ENCODE measurements at regions not wholly inside any gene's neighbourhood (a gene's known extent, or its start where the extent isn't known, plus 50 kb on each side); places are given as distances from the start of the nearest gene placed in this dataset.

- no peak overlapping the region for H3K9ac ChIP-seq (ENCODE audit: extremely low read depth, insufficient read length, low read length)
- H2BK5ac ChIP-seq (ENCODE audit: insufficient read length, low read length) = no peak overlapping the region
- no peaks in the 10 kb centered on the region for H3K9me3 Mint-ChIP-seq
- no peaks in the 10 kb centered on the region for H3K27me3 ChIP-seq (ENCODE audit: insufficient read depth, low read length)
- no peak overlapping the region for H3K18ac ChIP-seq (ENCODE audit: insufficient read length, low read depth, low read length)
- H3K4me2 ChIP-seq (ENCODE audit: insufficient read depth, insufficient read length, low read length) = no peak overlapping the region
- no peaks in the 10 kb centered on the region for H3K79me2 ChIP-seq (ENCODE audit: insufficient read depth, low read length)
- DNase-seq = no peak
- no peak overlapping the region for H3K56ac ChIP-seq (ENCODE audit: insufficient read length, low read depth, low read length)
- no peak overlapping the region for H2AFZ ChIP-seq (ENCODE audit: low read length)
- no peak overlapping the region for H3K27ac ChIP-seq (ENCODE audit: insufficient read length, low read depth, low read length)
- H4K91ac ChIP-seq (ENCODE audit: insufficient read length, low read depth, low read length) = no peak overlapping the region
- no peaks in the 10 kb centered on the region for H3K23me2 ChIP-seq (ENCODE audit: insufficient read length, low read depth, low read length, poor library complexity, severe bottlenecking)
- no peak overlapping the region for H3K4ac ChIP-seq (ENCODE audit: low read depth, low read length)
- no peak overlapping the region for H3K14ac ChIP-seq (ENCODE audit: insufficient read depth, low read length)
- H3K27me3 Mint-ChIP-seq (ENCODE audit: low read depth) = no peaks in the 10 kb centered on the region
- H3K4me3 Mint-ChIP-seq = no peak overlapping the region
- no peak overlapping the region for H2BK12ac ChIP-seq (ENCODE audit: insufficient read length, low read depth, low read length)
- H3K36me3 Mint-ChIP-seq (ENCODE audit: insufficient read depth in 1 of 3, low read depth in 3 of 3) = no peaks in the 10 kb centered on the region; a peak in 1 of 7 replicates
- no peak overlapping the region for H3T11ph ChIP-seq (ENCODE audit: low read length)
- no peak overlapping the region for H2AK5ac ChIP-seq (ENCODE audit: insufficient read length, low read length)
- peaks cover 13% of the 10 kb centered on the region in 2 experiments for H3K4me1 Mint-ChIP-seq
- no peak overlapping the region for H4K8ac ChIP-seq (replicated peaks; ENCODE audit: insufficient read length, low read depth, low read length)
- H3K27ac Mint-ChIP-seq = no peak overlapping the region
- no CpG with 5 or more reads among the region's 9 CpGs for WGBS (ENCODE audit: extremely low coverage, insufficient read length, low lambda C conversion rate)
- no peak overlapping the region for H2BK120ac ChIP-seq (ENCODE audit: low read depth, low read length, poor library complexity, severe bottlenecking)
- no peaks in the 10 kb centered on the region for H4K20me1 ChIP-seq (ENCODE audit: control insufficient read depth, insufficient read depth, insufficient read length)
- H2BK20ac ChIP-seq (ENCODE audit: low read depth, low read length, poor library complexity, severe bottlenecking) = no peak overlapping the region
- H3K9me3 ChIP-seq (ENCODE audit: control insufficient read depth, low read depth, low read length) = no peaks in the 10 kb centered on the region
- TF ChIP-seq CTCF (conservative IDR thresholded peaks at IDR 0.05) = no peak
- no peak overlapping the region for H2BK15ac ChIP-seq (ENCODE audit: low read depth, low read length)
- peaks cover 2% of the 10 kb centered on the region; the same call in 1 of the 2 replicates for H3K4me1 ChIP-seq (ENCODE audit: insufficient read depth, low read length)
- no peak overlapping the region for H3K23ac ChIP-seq (ENCODE audit: insufficient read length, low read depth, low read length)
- no peak overlapping the region for H4K5ac ChIP-seq (ENCODE audit: insufficient read length, low read depth, low read length)
- no peaks in the 10 kb centered on the region for H3K79me1 ChIP-seq (ENCODE audit: insufficient read depth, low read depth, low read length, poor library complexity, severe bottlenecking)
Observed at GRCh38 chr3:144343343-144343742, 371.7 kb downstream of the DIPK2A start.

Data from H9 (cell line).